K562 (cell line): ENCODE measurements at regions not wholly inside any gene's neighbourhood (a gene's known extent, or its start where the extent isn't known, plus 50 kb on each side); places are given as distances from the start of the nearest gene placed in this dataset.

Source experiments
- ATAC-seq: fragments of 200-7000 bp; cut with Tn5 transposase; 3 replicates; pipeline ENCODE4 v1.9.1; 2020; ENCODE audit warnings: moderate library complexity
- BruUV-seq: library from RNA; stranded (reverse); fragments of 400-500 nt; replicated peaks from 2 replicates; lab custom pipeline; 2021; lab: Mats Ljungman, UMichigan
- CTCF ChIA-PET: fragments of 300-600 bp; formaldehyde crosslinking; extraction: SDS; loops from one replicate; lab custom pipeline; 2021; ENCODE audit warnings: low intra/inter-chr PET ratio; lab: Yijun Ruan, JAX
- POLR2A ChIA-PET: fragments of 300-600, 350-650 bp; sonication (Branson Sonifier 250); formaldehyde crosslinking; extraction: SDS; loops from one replicate; lab custom pipeline; 2021; ENCODE audit warnings: antibody characterized with exemption, inconsistent platforms; lab: Yijun Ruan, JAX
- DNase-seq, 4 experiments: peaks; one replicate each; pipeline versions ENCODE4 v3.0.0 to v3.0.0-alpha.2; 2011 to 2018; ENCODE audit warnings: low spot score in 3 of 4, mixed read lengths in 3 of 4; ENCODE audit errors: extremely low read depth in 1 of 4
- FAIRE-seq: peaks from 2 replicates; lab custom pipeline; 2011; peaks lifted over from hg19 to GRCh38; lab: Jason Lieb, UNC
- H2AFZ ChIP-seq: 2 replicates; pipeline ENCODE4 v1.6.0; 2011; ENCODE audit warnings: low read depth, low read length, control low read depth, inconsistent platforms
- H3K27ac ChIP-seq: fragments of 200-600 bp; 3 replicates; pipeline ENCODE4 v1.8.0; 2011; ENCODE audit warnings: low read depth, mild to moderate bottlenecking, control low read depth, inconsistent platforms, low read length, moderate library complexity, mixed read lengths; ENCODE audit errors: extremely low read depth
- H3K27me3 ChIP-seq, 2 experiments: fragments of 300-600 bp in 1 of 2; 2 replicates in 1 of 2; 3 replicates in 1 of 2; pipeline versions ENCODE4 v1.6.0 to v1.8.0; 2011; ENCODE audit warnings: inconsistent platforms in 2 of 2, low read length in 2 of 2, mild to moderate bottlenecking in 1 of 2, mixed read lengths in 1 of 2, moderate library complexity in 1 of 2; ENCODE audit not compliant: control insufficient read depth in 2 of 2, insufficient read depth in 2 of 2
- H3K36me3 ChIP-seq: fragments of 300-600 bp; 3 replicates; pipeline ENCODE4 v1.8.0; 2011; ENCODE audit warnings: mild to moderate bottlenecking, low read length, inconsistent platforms; ENCODE audit not compliant: control insufficient read depth, insufficient read depth
- H3K4me1 ChIP-seq, 2 experiments: fragments of 200-600 bp in 1 of 2; replicated peaks in 1 of 2; 2 replicates in 1 of 2; 3 replicates in 1 of 2; pipeline versions ENCODE4 v1.5.1 to v1.8.0; 2011; ENCODE audit warnings: inconsistent platforms in 2 of 2, low read length in 2 of 2, mild to moderate bottlenecking in 1 of 2, mixed read lengths in 1 of 2, moderate library complexity in 1 of 2; ENCODE audit not compliant: control insufficient read depth in 2 of 2, insufficient read depth in 2 of 2
- H3K4me2 ChIP-seq: 2 replicates; pipeline ENCODE4 v1.6.1; 2011; ENCODE audit warnings: low read length, control low read depth, inconsistent platforms, mixed read lengths; ENCODE audit not compliant: insufficient read depth
- H3K4me3 ChIP-seq: fragments of 200-600 bp; sonication (generic), shearing (Covaris generic); 2 replicates; pipeline ENCODE4 v1.5.1; 2016; ENCODE audit warnings: control low read depth, inconsistent platforms
- H3K79me2 ChIP-seq: fragments of 200-600 bp; 3 replicates; pipeline ENCODE4 v1.8.0; 2011; ENCODE audit warnings: low read length, inconsistent platforms; ENCODE audit not compliant: control insufficient read depth, insufficient read depth
- H3K9ac ChIP-seq, 2 experiments: 2 replicates each; pipeline versions ENCODE4 v1.6.0 to v1.6.1; 2011; ENCODE audit warnings: low read depth in 2 of 2, low read length in 2 of 2, control low read depth in 1 of 2, inconsistent platforms in 1 of 2, mild to moderate bottlenecking in 1 of 2, mixed read lengths in 1 of 2; ENCODE audit not compliant: insufficient read depth in 1 of 2
- H3K9me1 ChIP-seq: one replicate; pipeline ENCODE4 v1.6.0; 2011; ENCODE audit warnings: inconsistent platforms, mild to moderate bottlenecking, low read length, moderate library complexity; ENCODE audit not compliant: control insufficient read depth, insufficient read depth
- H3K9me3 ChIP-seq: replicated peaks from 2 replicates; pipeline ENCODE4 v1.5.1; 2011; ENCODE audit warnings: low read depth, low read length, inconsistent platforms; ENCODE audit not compliant: control insufficient read depth, insufficient read depth
- H4K20me1 ChIP-seq: replicated peaks from 2 replicates; pipeline ENCODE4 v1.6.1; 2011; ENCODE audit warnings: low read length, inconsistent platforms, mixed read lengths; ENCODE audit not compliant: control insufficient read depth, insufficient read depth
- CREB3L1 ChIP-seq: fragments of 450-650 bp; IDR thresholded peaks from 2 replicates; pipeline ENCODE4 v1.6.1; 2014; ENCODE audit warnings: low read depth, mild to moderate bottlenecking, moderate library complexity, borderline replicate concordance
- FOXP1 ChIP-seq: sonication (generic); formaldehyde crosslinking; IDR thresholded peaks from 2 replicates; pipeline ENCODE4 v1.8.0; 2022; ENCODE audit warnings: mild to moderate bottlenecking, missing genetic modification reagents
- FUS ChIP-seq: fragments of 200-400 bp; formaldehyde crosslinking; optimal IDR thresholded peaks from 2 replicates; pipeline ENCODE3; 2017; ENCODE audit warnings: low read depth, low read length
- IRF1 ChIP-seq: sonication (generic); formaldehyde crosslinking; IDR thresholded peaks from 2 replicates; pipeline ENCODE4 v1.8.0; 2022; ENCODE audit warnings: missing genetic modification reagents, mild to moderate bottlenecking, borderline replicate concordance
- MCM3 ChIP-seq: fragments of 450-650 bp; IDR thresholded peaks from 2 replicates; pipeline ENCODE4 v1.6.1; 2016
- NR4A1 ChIP-seq, 2 experiments: fragments of 250-450 bp in 1 of 2; fragments of 450-650 bp in 1 of 2; sonication (Bioruptor Pico) in 1 of 2; IDR thresholded peaks; 2 replicates each; pipeline versions ENCODE4 v1.4.0 to v1.6.1; 2016 to 2020; ENCODE audit warnings: mild to moderate bottlenecking in 2 of 2, missing compliant biosample characterization in 1 of 2, missing genetic modification characterization in 1 of 2, moderate library complexity in 1 of 2
- PML ChIP-seq: IDR thresholded peaks from 2 replicates; pipeline ENCODE4 v1.6.1; 2012; ENCODE audit warnings: low read length, inconsistent platforms
- TRIM25 ChIP-seq: fragments of 450-650 bp; IDR thresholded peaks from 2 replicates; pipeline ENCODE4 v1.7.0; 2016; ENCODE audit warnings: borderline replicate concordance
- TRIM28 ChIP-seq: fragments of 450-650 bp; IDR thresholded peaks from 2 replicates; pipeline ENCODE4 v1.6.1; 2017
- ZNF124 ChIP-seq: sonication (generic); formaldehyde crosslinking; IDR thresholded peaks from 2 replicates; pipeline ENCODE4 v1.8.1; 2022; ENCODE audit warnings: missing genetic modification reagents
- WGBS: fragments of 100-300 bp; shearing (Covaris generic); methylation state at CpG from one replicate; pipeline ENCODE4 v1.1.6; 2016; ENCODE audit warnings: low coverage, mixed read lengths; ENCODE audit not compliant: insufficient coverage; ENCODE audit errors: missing lambda C conversion rate; 5-methylcytosine and 5-hydroxymethylcytosine counted together
- in situ Hi-C: fragments of 300-500 bp; cut with MboI; formaldehyde crosslinking; loops from 4 replicates; pipeline ENCODE4 v1.15.0; 2018; ENCODE audit warnings: inconsistent platforms, mixed read lengths
- intact Hi-C: fragments of 100-400 bp; cut with micrococcal nuclease; formaldehyde crosslinking; loops from 2 replicates; pipeline ENCODE4 v1.14.2; 2022
- TF ChIP-seq, protein P1 (sequence below): IDR thresholded peaks from 2 replicates; pipeline ENCODE4 v1.6.1; 2011; ENCODE audit warnings: borderline replicate concordance, low read depth, mild to moderate bottlenecking, moderate library complexity, low read length; ENCODE audit not compliant: insufficient read depth, poor library complexity, severe bottlenecking

DNA sequence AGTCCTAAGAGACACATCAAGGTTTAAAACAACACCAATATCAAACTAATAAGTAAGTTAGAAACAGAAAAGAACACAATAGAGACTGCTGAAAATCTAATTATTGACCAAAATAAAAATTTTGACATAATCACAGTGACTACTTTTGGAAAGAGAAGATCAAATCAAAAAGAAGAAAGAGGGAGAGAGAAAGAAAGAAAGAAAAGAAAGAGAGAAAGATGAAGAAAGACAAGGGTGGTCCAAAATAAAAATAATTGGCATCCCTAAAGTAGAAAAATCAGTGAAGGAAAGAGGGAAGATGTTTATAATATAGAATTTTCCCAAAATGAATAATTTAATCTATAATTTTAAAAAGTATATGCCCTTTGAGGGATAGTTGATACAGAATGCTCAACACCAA, 118.8 kb upstream of the VIPR2 start:
- ATAC-seq (no peak), DNase-seq (no peak), FAIRE-seq (no peak)
- H3K4me1 ChIP-seq: no peaks in the 10 kb centered on the region
- H4K20me1 ChIP-seq: no peaks in the 10 kb centered on the region
- TF ChIP-seq FUS (no peak), TRIM28 (peak; percentile 33; the same call in 1 of the 2 replicates), FOXP1 (no peak)
- TF ChIP-seq, protein P1, sequence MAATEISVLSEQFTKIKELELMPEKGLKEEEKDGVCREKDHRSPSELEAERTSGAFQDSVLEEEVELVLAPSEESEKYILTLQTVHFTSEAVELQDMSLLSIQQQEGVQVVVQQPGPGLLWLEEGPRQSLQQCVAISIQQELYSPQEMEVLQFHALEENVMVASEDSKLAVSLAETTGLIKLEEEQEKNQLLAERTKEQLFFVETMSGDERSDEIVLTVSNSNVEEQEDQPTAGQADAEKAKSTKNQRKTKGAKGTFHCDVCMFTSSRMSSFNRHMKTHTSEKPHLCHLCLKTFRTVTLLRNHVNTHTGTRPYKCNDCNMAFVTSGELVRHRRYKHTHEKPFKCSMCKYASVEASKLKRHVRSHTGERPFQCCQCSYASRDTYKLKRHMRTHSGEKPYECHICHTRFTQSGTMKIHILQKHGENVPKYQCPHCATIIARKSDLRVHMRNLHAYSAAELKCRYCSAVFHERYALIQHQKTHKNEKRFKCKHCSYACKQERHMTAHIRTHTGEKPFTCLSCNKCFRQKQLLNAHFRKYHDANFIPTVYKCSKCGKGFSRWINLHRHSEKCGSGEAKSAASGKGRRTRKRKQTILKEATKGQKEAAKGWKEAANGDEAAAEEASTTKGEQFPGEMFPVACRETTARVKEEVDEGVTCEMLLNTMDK: no peak
- in situ Hi-C loops (no loop called here), intact Hi-C loops (no loop called here)
- no peaks in the 10 kb centered on the region for H3K79me2 ChIP-seq
- no peak overlapping the region for H3K9ac ChIP-seq
- BruUV-seq: no TSS peak
- no peak overlapping the region for H2AFZ ChIP-seq
- CTCF ChIA-PET: no interaction called here
- H3K27ac ChIP-seq: no peak overlapping the region
- no peaks in the 10 kb centered on the region for H3K27me3 ChIP-seq
- H3K9me3 ChIP-seq: no peaks in the 10 kb centered on the region
- no peaks in the 10 kb centered on the region for H3K9me1 ChIP-seq
- H3K4me2 ChIP-seq: no peak overlapping the region
- no peak overlapping the region for H3K4me3 ChIP-seq
- H3K36me3 ChIP-seq: no peaks in the 10 kb centered on the region
- POLR2A ChIA-PET: no interaction called here

DNA sequence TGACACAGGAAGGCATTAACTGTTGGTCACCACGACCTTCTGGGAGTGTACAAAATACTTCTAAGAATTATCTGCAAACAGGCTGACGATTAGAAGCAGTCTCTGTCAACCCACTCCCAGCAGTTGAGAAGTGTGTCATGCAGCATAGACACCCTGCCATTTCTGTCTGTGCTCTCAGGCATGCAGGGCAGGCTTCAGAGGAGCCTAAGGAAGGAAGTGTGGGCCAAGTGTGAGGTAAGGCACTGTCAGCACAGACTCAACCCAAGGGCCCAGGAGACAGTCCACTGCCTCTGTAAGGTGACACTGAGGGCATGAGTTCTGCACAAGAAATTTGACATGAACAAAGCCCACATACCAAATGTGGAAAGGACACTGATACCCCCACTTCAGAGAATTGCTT, 109.0 kb upstream of the VIPR2 start:
- BruUV-seq: no TSS peak
- Histone ChIP-seq H3K4me1 (no peaks in the 10 kb centered on the region), H3K4me2 (no peak overlapping the region), H3K27ac (no peak overlapping the region), H3K4me3 (no peak overlapping the region), H3K27me3 (peaks cover 17 to 28% of the 10 kb centered on the region in 2 experiments; a peak in 4 of 5 replicates), H3K79me2 (no peaks in the 10 kb centered on the region), H3K9me1 (no peaks in the 10 kb centered on the region), H2AFZ (no peak overlapping the region), H3K36me3 (no peaks in the 10 kb centered on the region), H3K9me3 (no peaks in the 10 kb centered on the region), H4K20me1 (no peaks in the 10 kb centered on the region), H3K9ac (no peak overlapping the region)
- no peak for FAIRE-seq
- no peak for DNase-seq
- intact Hi-C loops (no loop called here), in situ Hi-C loops (no loop called here)
- ChIA-PET POLR2A (no interaction called here), CTCF (no interaction called here)
- no peak for ATAC-seq
- 0% methylated on average over 2 of the region's 2 CpGs for WGBS
- no peak for TF ChIP-seq IRF1
- no peak for TF ChIP-seq MCM3
- TF ChIP-seq PML: no peak
- TF ChIP-seq ZNF124: no peak
- TF ChIP-seq CREB3L1: no peak
- TF ChIP-seq TRIM25: no peak
- no peak for TF ChIP-seq NR4A1 (CRISPR knock-in tag; IDR thresholded peaks at IDR 0.05)
- no peak for TF ChIP-seq NR4A1 (tag; IDR thresholded peaks at IDR 0.05)
